OCI-LY7 (cell line): ENCODE measurements at regions not wholly inside any gene's neighbourhood (a gene's known extent, or its start where the extent isn't known, plus 50 kb on each side); places are given as distances from the start of the nearest gene placed in this dataset.

Experiments
- CTCF ChIP-seq: fragments of 200-600 bp; sonication (generic); conservative IDR thresholded peaks from 2 replicates; pipeline ENCODE4 v1.5.1; 2014; ENCODE audit warnings: mild to moderate bottlenecking, antibody characterized with exemption, low read length, moderate library complexity, mixed read lengths
- EZH2phosphoT487 ChIP-seq: fragments of 200-600 bp; sonication (generic); IDR thresholded peaks from 2 replicates; pipeline ENCODE4 v1.6.1; 2018; ENCODE audit warnings: low read depth, borderline replicate concordance, mild to moderate bottlenecking, mixed run types, antibody characterized with exemption, low read length, moderate library complexity, mixed read lengths

- no peak for TF ChIP-seq CTCF
- no peak for TF ChIP-seq EZH2phosphoT487
These were observed 393.8 kb upstream of the HSF2 start for GRCh38 chr6:122005661-122006060.
